NAMALWA (cell line): ENCODE measurements at regions not wholly inside any gene's neighbourhood (a gene's known extent, or its start where the extent isn't known, plus 50 kb on each side); places are given as distances from the start of the nearest gene placed in this dataset.
"Not testable (repeated sequence)": the region's sequence is repeated elsewhere in the genome, so short reads cannot be mapped to it uniquely, and the experiment has no call there.

ENCODE experiments used
- DNase-seq: peaks from one replicate; pipeline ENCODE4 v3.0.0-alpha.2; 2015; ENCODE audit warnings: low spot score

GRCh38 chr18:70808481-70809056 is 519.7 kb downstream of the SOCS6 start:
- no peak for DNase-seq

GRCh38 chr18:70781860-70782453 is 493.1 kb downstream of the SOCS6 start:
- DNase-seq: peak; percentile 75

GRCh38 chr18:70766254-70766653 is 477.4 kb downstream of the SOCS6 start:
- not testable (repeated sequence) for DNase-seq

GRCh38 chr18:70762812-70763211 is 474.0 kb downstream of the SOCS6 start:
- no peak for DNase-seq

- DNase-seq: no peak
Measured at GRCh38 chr18:70758780-70759179, 469.9 kb downstream of the SOCS6 start.

- no peak for DNase-seq
Measured at GRCh38 chr18:70754486-70754885, 465.6 kb downstream of the SOCS6 start.

- no peak for DNase-seq
Measured at GRCh38 chr18:70732916-70733315, 444.1 kb downstream of the SOCS6 start.

- no peak for DNase-seq
Measured at GRCh38 chr18:70732188-70732587, 443.3 kb downstream of the SOCS6 start.

- DNase-seq: no peak
Measured at GRCh38 chr18:70720607-70721006, 431.8 kb downstream of the SOCS6 start.

GRCh38 chr18:70709720-70710119 is 420.9 kb downstream of the SOCS6 start:
- no peak for DNase-seq

- DNase-seq: no peak
Measured at GRCh38 chr18:70709144-70709543, 420.3 kb downstream of the SOCS6 start.

- DNase-seq: no peak
Measured at GRCh38 chr18:70705831-70706416, 417.1 kb downstream of the SOCS6 start.

GRCh38 chr18:70700496-70700895 is 411.7 kb downstream of the SOCS6 start:
- DNase-seq: no peak

GRCh38 chr18:70698574-70698973 is 409.7 kb downstream of the SOCS6 start:
- no peak for DNase-seq

- no peak for DNase-seq
Measured at GRCh38 chr18:70693246-70693645, 404.4 kb downstream of the SOCS6 start.

GRCh38 chr18:70689765-70690164 is 400.9 kb downstream of the SOCS6 start:
- not testable (repeated sequence) for DNase-seq

GRCh38 chr18:70688286-70688685 is 399.4 kb downstream of the SOCS6 start:
- no peak for DNase-seq

- no peak for DNase-seq
Measured at GRCh38 chr18:70684821-70685220, 396.0 kb downstream of the SOCS6 start.

GRCh38 chr18:70683263-70683662 is 394.4 kb downstream of the SOCS6 start:
- no peak for DNase-seq

- no peak for DNase-seq
Measured at GRCh38 chr18:70674896-70675295, 386.1 kb downstream of the SOCS6 start.

GRCh38 chr18:70673831-70674230 is 385.0 kb downstream of the SOCS6 start:
- no peak for DNase-seq

- DNase-seq: no peak
Measured at GRCh38 chr18:70672581-70672980, 383.7 kb downstream of the SOCS6 start.

GRCh38 chr18:70671889-70672565 is 383.2 kb downstream of the SOCS6 start:
- no peak for DNase-seq
